KG1 (cell line): ENCODE measurements at regions not wholly inside any gene's neighbourhood (a gene's known extent, or its start where the extent isn't known, plus 50 kb on each side); places are given as distances from the start of the nearest gene placed in this dataset.
"Not testable (repeated sequence)": the region's sequence is repeated elsewhere in the genome, so short reads cannot be mapped to it uniquely, and the experiment has no call there.

Experiments
- DNase-seq: peaks from one replicate; lab custom pipeline; 2025; lab: John Stamatoyannopoulos, UW

DNA sequence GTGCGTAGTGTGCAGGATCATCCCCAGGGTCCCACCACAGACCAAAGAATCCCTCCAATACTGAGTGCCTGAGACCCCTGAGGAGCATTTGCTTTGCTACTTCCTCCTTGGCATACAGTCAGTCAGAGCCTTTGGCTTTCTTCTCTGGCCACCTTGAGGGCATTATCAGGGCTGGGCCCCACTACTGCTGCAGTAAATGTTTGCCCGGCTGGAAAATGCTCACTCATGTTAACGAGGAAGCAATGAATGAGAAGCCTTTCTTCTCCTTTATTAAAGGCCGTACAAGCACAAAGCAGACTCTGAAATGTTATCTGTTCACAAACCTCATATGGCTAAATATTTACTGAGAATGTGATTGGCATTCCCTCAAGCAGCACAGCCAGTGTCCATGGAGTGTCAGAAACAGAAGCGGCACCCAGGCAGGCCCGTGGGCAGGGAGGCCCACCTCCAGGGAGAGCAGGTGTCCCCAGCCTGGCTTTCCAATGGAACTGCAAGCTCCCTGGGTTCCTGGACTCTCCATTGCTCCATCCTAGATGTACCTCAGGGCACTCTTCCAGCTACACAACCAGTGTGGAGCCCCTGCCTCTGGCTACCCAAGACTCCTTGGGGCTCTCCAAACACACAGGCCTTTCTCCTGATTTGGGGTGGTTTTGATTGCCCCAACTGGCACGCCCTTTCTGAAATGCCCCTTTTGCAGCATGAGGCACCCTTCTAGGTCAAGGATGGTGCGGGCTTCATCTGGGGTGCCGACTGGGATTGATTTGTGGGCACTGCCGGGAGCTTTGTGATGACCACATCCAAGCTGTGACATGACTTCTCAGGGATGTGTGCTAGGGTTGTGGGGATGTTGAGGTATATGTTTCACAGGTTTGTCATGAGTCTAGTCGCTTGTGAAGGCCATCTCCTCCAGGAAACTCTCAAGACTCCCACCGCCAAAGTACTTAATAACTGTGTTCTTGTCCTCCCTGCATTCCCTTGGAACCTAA is 195.6 kb downstream of the FAM43A start:
- no peak for DNase-seq

DNA sequence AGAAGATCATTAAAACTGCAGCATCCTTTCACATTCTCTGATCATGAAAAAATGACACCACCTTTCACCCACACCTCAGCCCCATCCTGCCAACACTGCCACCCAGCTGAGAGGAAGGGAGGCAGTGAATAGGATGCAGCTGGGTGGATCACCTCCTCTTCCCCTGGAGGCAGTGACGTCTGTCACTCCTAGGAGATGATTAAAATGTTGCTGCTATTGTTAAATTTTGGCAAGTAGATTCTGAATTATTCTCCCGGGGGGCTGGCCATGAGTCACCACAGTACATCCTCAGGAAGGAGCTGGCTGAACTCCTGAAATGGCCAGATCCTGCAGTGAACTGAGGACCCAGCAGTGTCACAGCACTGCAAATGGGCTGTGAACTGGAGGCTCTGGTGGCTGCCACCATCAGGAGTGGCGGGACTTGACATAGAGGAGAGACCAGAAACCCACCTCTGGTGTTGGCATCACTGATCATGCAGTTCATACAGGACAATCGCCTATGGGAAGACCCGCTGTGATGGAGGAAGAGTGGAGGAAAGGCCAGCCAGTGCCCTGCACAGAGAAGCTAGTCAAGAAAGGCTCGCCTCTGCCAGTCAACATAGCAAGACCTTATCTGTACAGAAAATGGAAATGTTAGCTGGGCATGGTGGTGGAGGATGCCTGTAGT is 199.1 kb downstream of the FAM43A start:
- DNase-seq = no peak

DNA sequence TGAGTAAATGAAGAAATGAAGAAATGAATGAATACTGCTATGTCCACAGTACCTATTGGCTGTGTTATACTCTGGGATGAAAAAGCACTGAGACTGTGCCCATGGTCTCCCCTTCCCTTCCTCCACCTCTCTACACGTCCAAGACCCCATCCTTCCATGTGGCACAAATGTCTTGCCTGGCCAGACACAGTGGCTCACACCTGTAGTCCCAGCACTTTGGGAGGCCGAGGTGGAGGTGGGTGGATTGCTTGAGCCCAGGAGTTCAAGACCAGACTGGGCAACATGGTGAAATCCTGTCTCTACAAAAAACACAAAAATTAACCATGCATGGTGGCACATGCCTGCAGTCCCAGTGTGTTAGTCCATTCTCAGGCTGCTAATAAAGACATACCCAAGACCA is 200.1 kb downstream of the FAM43A start:
- no peak for DNase-seq

DNA sequence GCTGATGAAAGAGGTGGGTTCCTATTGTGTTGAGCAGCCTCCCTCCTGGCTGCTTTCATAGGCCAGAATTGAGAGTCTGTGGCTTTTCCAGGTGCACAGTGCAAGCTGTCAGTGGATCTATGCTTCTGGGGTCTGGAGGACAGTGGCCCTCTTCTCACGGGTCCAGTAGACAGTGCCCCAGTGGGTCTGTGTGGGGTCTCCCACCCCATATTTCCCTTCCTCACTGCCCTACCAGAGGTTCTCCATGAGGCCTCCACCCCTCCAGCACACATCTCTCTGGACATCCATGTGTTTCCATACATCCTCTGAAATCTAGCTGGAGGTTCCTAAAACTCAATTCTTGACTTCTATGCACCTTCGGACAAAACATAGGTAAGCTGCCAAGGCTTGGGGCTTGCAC is 201.2 kb downstream of the FAM43A start:
- no peak for DNase-seq

DNA sequence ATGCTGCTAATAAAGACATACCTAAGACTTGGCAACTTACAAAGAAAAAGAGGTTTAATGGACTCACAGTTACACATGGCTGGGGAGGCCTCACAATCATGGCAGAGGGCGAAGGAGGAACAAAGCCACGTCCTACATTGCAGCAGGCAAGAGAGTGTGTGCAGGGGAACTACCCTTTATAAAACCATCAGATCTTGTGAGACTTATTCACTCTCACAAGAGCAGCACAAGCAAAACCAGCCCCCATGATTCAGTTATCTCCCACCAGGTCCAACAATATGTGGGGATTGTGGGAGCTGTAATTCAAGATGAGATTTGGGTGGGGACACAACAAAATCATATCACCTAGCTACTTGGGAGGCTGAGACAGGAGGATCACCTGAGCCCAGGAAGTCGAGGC is 202.4 kb downstream of the FAM43A start:
- not testable (repeated sequence) for DNase-seq

DNA sequence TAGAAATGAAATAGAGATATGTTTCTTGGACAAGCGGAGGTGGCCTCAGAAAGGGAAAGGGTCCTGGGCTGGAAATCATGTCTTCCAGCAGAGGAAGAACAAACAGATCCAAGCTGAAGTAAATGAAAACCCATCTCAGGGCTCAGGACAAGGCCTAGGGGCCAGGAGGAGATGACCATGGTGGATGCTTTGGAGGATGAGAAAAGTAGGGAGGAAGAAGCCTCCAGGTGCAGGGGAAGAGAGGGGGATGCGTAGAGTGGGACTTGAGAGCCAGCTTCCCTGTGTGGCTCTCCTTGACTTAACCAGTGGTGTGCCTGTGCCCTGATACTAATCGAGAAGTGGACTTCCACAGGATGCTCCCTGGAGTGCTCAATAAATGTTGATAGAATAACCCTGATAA is 203.2 kb downstream of the FAM43A start:
- DNase-seq = no peak

DNA sequence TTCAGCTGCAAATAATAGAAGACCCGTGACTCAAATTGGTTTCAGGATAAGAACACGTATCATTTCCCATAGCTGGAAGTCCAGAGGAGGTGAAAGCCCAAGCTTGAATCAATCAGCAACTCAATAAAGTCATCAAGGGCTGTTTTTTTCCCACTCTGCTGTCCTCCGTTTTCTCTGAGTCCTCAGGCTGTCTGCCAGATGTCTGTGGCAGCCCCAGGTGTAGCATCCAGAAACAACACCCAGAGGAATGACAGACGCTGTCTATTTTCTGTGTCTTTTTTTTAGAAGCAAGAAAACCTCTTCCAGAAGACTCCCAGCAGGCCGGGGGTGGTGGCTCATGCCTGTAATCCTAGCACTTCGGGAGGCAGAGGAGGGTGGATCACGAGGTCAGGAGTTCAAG is 204.4 kb downstream of the FAM43A start:
- DNase-seq = no peak

DNA sequence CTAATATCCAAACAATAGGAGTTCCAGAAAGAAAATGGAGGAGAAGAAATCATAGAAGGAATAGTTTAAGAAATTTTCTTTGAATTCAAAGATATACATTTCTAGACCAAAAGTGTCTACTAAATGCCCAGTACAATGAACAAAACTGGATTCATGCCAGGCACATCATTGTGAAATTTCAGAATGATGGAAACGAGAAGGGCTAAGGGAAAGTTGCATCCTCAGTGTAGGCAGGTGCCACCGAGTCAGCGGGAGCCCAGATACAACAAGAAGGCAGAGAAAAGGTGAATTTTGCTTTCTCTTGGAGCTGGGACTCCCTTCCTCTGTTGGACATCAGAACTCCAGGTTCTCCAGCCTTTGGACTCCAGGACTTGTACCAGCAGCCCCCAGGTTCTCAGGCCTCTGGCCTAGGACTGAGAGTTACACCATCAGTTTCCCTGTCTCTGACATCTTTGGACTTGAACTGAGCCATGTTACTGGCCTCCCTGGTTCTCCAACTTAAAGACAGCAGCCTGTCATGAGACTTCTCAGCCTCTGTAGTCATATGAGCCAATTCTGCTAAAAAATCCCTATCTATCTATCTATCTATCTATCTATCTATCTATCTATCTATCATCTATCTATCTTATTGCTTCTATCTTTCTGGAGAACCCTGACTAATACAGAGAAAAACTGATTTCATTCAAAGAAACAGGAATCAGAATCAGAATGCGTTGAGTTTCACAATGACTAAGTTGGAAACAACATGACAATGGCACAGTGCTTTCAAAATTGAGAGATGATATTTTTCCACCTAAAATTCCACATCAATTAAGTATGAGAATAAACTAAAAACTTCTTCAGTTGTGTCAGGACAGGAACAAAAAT is 207.7 kb downstream of the FAM43A start:
- DNase-seq = no peak

DNA sequence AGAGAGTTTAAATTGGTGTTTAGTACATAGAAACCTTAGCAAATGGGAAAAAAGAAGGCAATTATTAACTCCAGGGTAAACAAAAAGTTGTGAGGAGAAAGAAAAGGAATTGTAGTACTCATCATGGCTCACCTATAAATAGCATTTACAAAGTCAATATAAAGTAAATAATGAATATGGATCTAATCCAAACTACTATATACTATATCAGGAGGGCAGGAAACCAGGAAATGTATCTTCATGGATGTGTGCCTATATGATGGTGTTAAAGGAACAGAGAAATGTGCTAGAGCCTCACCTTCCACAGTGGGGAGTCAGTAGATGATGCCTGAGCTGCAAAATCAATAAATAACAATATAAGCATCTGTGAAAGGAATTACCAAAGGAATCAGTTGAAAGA is 208.9 kb downstream of the FAM43A start:
- DNase-seq = no peak

DNA sequence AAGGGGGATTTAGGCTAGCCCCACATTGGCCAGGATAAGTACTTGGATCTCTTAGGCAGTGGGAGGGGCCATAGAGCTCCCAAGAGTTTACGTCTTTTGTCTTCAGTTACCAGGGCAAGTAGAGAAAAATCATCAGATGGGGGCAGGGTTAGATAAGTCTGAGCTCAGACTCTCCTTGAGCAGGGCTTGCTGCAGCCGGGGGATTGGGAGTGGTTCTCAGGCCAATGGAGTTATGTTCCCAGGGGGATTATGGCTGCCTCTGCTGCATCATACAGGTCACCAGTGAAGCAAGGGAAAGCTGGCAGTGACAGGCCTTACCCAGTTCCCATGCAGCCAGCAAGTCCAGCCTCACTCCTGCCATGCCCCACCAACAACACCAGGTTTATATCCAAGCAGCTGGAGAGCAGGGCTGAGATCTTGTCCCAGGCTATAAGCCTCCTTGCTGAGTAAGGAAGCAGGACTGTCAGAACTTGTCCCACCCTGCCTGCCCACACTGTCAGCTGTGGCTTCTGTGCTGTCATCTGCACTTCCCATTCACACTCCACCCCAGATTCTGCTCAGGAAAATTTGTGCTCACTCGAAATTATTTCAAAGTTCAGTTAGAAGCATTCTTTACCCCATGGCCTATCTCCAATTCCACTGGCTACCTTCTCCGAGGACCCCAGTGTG is 215.3 kb downstream of the FAM43A start:
- DNase-seq = no peak

DNA sequence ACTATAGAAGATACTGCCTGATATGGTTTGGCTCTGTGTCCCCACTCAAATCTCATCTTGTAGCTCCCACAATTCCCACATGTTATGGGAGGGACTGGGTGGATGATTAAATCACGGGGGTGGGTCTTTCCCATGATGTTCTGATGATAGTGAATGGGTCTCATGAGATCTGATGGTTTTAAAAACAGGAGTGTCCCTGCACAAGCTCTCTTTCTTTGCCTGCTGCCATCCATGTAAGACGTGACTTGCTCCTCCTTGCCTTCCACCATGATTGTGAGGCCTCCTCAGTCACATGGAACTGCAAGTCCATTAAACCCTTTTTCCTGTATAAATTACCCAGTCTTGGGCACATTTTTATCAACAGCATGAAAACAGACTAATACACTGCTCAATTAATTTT is 217.8 kb downstream of the FAM43A start:
- not testable (repeated sequence) for DNase-seq

DNA sequence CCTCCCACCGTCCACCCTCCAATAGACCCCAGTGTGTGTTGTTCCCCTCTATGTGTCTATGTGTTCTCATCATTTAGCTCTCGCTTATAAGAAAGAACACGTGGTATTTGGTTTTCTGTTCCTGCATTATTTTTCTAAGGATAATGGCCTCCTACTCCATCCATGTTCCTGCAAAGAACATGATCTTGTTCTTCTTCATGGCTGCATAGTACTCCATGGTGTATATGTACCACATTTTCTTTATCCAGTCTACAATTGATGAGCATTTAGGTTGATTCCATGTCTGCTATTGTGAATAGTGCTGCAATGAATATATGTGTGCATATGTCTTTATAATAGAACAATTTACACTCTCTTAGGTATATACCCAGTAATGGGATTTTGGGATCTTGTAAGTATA is 219.3 kb downstream of the FAM43A start:
- DNase-seq = not testable (repeated sequence)

DNA sequence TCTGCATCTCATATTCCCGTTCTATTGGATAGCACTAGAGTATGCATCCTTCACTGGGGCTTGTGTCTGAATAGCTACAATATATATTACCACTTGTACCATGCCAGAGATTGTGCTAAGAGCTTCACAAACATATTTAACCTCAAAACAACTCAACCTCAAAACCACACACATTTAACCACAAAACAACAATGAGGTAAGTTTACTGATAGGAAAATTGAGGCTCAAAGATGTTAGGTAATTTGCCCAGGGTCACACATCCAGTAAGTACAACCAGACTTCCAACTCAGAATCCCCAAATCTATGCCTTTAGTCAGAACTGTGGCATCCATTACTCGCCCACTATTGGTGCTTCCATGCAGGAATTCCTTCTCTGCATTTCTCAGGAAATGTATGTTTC is 220.0 kb downstream of the FAM43A start:
- no peak for DNase-seq

DNA sequence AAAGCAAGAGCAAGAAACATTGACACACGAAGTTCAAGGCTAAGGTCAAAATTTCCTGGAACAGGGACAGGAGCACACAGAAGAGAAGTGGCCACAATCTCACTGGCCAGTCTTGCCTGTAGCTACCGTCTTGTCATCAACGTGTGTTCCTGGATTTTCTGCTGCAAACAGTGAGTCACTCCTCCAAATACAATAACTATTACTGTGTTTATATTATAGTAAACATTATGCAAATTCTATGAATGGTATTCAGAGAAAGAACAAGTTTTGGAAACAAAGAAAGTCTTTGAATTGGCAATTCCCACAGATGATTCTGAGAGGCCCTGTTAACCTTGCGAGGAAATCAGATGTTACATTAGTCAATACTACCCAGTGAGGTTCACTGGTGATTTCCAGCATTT is 220.5 kb downstream of the FAM43A start:
- no peak for DNase-seq

DNA sequence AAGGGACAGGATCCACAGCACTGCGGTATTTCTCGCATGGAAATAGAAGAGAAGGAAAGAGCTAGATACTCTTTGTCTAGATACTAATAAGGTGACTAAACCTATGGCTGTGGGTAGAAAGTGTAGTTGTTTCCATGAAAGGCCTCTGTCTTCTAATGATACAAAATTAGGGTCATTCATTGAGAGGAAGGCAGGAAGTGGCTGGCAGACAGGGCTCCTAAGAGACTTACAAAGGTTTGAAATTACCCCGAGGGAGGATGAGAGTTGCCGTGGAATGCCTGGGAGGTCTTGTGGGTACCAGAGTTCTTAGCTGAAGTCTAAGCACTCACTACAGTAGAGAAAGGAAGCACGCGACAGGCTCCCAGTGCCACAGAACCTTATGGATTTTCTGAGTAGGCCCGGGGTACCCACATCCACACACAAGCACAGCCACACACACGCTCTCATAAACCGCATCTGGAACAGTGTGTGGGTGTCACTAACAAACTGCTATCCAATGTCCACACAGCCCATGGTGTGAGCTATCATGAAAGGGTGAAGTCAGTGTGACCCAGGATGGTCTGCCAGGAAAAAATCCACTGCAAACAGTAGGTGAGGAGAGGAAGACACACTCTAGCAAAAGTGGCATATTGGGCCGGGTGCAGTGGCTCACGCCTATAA is 221.4 kb downstream of the FAM43A start:
- no peak for DNase-seq

DNA sequence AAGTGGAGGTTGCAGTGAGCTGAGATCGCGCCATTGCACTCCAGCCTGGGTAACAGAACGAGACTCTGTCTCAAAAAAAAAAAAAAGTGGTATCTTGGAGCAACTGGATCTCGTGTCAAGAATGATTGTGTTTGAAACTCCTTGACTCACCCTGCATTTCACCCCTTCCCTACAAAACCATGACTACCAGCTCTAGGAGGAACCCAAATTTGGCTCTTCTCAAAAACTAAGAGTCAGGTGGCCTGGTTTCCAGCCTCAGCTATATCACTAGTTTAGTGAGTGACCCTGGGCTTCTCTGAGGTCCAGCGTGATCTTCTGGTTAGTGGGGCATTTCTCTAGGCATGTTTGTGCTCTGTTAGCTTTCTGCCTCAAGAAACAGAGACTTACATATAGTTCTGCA is 222.1 kb downstream of the FAM43A start:
- DNase-seq = no peak

DNA sequence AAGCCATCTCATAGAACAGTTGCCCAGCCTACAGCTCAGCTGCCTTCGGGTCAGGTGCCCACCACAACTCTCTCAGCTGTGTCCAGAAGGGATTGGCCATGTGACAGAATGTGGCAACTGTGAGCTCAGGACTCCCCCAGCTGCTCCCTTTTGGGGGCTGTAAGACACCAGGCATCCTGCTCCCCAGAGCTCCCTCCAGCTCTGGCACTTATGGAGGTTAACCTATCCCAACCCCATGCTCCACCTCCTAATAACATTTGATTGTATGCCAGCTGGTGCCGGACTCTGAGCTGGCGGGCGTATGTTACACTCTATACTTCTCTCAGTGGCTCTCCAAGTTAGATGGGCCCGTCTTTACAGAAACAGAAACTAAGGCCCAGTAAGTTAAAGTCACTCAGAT is 222.8 kb downstream of the FAM43A start:
- no peak for DNase-seq

DNA sequence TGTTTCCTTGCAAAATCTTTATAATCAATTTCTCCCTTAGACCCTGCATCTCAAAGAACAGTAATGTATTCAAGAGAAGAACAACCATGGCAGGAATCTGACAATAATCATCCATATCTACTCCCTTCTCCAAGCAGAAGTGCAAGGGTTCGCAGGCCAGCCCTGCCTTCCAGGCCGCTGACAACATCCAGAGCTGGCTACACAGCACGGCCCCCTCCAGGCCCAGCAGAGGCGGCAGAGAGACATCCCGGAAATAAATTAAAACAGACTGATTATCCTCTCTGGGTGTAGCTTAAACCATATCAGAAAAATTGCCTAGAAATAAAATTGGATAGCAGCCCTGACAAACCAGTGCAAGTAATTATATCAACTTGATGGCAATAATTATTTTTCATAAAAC is 223.3 kb downstream of the FAM43A start:
- no peak for DNase-seq

DNA sequence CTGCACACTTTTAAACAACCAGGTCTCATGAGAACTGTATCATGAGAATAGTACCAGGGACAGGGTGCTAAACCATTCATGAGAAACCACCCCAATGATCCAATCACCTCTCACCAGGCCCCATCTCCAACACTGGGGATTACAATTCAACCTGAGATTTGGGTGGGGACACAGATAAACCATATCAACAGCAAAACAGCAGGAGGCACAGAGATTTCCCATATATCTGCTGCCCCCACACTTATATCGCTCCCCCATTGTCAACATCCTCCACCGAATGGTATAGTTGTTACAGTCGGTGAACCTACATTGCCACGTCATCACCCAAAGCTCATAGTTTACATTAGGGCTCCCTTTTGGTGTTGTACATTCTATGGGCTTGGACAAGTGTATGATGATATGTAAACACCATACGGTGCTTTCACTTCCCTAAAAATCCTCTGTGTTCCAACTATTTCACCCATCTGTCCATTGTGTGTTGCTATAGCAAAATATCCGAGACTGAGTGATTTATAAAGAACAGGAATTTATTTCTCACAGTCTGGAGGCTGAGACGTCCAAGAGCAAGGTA is 224.8 kb downstream of the FAM43A start:
- no peak for DNase-seq

DNA sequence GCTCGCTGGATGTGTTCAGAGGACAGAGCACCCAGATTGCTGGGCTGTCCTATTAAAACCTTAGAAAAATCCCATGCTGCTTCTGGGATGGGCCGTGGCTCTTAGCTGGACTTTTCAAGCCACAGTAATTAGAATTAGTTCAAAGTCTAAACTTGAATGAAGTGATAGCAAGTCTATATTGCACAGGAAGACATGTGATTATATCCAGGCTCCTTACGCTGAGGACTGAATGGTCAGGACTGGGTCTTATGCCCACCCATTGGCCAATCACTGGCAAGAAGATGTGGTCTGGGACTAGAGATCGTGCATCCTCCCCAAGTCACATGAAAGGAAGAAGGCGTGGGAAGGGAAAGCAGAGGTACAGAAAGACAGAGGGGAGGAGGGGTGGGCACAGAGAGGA is 227.6 kb downstream of the FAM43A start:
- DNase-seq = no peak

DNA sequence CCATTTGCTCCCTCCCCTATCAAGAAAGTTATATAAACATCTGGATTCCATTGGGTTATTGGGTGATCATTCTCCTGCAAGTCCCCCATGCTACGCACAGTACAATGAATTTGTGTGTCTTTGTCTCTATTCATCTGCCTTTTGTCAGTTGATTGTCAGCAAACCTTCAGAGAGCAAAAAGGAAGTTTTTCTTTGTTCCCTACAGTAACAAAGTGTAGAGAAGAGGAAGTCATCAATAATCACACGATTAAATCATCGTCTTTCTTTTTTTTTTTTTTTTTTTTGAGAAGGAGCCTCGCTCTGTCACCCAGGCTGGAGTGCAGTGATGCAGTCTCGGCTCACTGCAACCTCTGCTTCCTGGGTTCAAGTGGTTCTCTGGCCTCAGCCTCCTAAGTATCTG is 239.2 kb downstream of the FAM43A start:
- DNase-seq = not testable (repeated sequence)
